ENCODE measurements at regions not wholly inside any gene's neighbourhood (a gene's known extent, or its start where the extent isn't known, plus 50 kb on each side); places are given as distances from the start of the nearest gene placed in this dataset.

DNA sequence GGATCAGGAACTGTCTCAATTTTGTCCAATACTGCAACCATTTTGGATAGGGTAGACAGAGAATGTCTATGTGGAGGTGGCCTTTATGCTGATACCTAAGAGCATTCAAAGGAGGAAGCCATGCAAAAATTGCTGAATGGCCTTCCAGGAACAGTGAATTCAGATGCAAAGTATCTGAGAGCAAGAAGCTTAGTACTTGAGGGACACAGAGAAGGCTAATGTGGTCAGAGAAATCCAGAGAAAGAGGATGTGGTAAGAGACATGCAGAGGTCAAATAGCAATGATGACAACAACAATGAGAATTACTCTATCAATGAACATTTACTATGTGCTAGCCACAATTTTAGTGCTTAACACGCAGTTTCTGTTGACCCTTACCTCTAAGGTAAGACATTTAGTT is 785.6 kb upstream of the KLHL1 start:
- no peak for DNase-seq (ENCODE audit: low spot score)

DNA sequence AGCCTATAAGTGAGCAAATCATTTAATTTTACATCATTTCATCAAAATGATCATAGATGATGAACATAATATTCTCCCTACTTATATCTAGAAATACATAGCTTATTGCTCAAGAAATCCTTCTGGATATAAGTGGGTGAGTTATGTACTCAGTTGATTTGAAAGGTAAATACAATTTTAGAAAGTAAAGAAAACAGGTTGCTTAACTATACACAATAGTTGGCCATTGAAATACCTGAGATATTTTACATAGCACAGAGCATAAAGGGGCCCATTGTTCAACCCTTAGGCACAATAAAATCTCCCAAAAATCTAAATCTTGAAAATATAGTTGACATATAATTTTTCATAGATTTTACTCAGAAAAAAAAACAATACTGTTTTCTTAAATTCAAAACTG is 782.0 kb upstream of the KLHL1 start:
- DNase-seq (ENCODE audit: low spot score) = no peak

DNA sequence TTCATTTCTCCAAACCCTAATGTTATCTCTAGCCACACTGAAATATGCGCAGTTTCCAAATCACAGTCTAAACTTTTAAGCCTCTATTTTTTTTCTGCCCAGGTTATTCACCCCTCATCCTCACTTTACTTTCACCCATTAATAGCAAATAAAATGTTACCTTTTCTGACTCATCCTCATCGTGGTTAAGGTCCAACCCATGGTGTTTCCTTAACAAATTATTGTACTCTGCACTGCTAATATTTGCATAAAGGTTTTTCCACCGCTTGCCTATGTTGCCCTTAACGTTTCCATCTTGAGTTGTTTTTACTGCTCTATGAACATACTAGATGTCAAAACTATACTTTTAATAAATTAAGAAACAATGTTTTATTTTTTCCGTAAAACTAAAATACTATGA is 780.9 kb upstream of the KLHL1 start:
- DNase-seq (ENCODE audit: low spot score) = no peak

DNA sequence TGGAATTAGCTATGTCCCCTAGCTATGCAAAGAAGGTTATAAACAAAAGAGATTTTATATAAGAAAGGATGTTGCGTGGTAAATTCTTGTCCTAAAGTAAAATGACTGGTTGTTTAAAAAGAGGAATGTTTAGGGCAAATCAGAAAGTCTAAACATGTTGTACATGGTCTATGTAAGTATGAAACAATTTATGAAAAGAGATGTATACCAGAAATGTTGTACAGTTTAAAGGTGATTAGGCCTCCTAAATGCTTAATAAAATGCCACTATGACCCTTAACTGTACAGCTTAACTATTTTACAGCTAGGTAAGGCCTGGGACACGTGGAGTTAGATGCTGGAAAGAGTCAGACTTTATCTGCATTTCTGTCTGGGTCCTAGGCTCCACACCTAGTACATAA is 775.9 kb upstream of the KLHL1 start:
- DNase-seq (ENCODE audit: low spot score) = no peak

DNA sequence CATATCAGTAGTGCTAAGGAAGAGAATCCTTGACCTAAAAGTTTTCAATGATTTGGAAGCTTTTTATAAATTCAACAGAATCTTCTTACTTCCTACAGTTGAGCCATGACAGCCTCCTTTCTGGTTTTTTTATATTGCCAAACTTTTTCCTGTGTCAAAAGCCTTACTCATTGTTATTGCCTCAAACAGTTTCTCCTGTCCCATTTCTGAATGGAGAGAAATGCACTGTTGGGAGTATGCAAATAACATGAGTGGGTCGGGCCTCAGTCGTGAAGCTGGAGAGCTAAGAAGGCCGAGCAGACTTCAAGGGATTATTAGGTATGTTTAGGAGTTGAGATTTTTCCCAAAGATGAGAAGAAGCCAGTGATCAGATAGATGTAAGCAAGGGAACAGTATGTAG is 766.4 kb upstream of the KLHL1 start:
- no peak for DNase-seq (ENCODE audit: low spot score)

DNA sequence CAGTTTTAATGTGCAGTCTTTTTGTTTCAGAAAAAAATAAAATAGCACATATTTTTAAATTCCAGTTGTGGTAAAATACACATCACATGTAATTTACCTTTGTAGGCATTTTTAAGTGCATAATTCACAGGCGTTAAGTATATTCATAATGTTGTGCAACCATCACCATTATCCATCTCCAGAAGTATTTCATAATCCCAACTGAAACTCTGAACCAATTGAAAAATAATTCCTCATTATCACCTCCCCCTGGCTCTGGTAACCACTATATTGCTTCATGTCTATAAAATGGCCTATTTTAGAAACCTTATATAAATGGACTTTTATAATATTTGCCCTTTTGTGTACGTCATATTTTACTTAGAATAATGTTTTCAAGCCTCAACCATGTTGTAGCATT is 756.5 kb upstream of the KLHL1 start:
- no peak for DNase-seq (ENCODE audit: low spot score)

DNA sequence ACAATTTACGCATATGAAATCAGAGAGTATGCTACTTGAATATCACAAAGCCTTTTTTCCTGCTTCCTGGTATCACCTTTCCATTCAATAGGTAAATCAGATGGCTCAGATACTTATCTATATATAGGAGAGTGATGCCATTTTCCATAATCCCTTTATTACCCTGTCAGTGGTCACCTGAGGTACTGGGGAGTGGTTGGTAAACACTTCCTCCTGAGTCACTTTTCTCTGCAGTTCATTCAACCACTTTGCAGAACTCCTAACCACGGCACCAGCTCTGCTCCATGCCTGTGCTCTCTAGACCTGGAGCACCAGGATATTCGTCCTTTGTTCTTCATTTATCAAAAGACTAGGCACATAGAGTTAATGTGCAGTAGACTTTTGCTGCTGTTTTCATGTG is 748.5 kb upstream of the KLHL1 start:
- no peak for DNase-seq (ENCODE audit: low spot score)

DNA sequence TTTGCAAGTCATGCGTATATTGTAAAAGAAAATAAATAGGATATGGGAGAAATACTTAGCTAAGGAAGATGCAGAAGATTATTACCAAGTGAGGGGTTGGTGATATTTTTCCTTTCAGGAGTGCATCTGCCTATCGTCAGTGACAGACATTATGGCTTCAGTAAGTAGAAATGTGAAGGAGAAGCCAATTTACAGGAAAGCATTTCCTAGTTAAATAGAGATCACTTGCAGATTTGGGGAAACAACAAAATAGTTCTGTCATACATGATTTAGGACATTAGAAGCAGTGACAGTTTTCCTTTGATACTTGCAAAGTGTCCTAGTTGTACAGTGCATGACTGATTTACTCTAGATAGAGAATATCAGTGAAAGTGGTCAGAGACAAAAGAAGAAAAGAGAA is 747.8 kb upstream of the KLHL1 start:
- DNase-seq (ENCODE audit: low spot score) = no peak

DNA sequence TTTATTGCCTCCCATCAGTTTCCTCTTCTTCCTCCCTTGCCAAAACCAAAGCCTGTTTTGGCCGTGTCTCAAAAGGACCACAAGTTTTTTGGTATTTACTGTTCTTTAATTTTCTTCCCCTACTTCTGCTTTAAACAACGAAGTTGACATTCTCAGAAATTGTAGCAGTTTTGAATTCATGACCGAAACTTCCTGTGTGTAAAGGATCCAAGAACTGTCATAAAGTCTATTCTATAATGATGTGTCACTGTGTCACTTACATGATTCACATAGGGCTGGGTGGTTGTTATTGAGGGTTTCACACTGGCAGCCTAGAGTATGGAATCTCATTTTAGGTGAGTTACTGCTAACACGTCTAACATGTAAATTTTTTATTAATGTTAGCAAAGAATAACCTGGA is 741.0 kb upstream of the KLHL1 start:
- no peak for DNase-seq (ENCODE audit: low spot score)

DNA sequence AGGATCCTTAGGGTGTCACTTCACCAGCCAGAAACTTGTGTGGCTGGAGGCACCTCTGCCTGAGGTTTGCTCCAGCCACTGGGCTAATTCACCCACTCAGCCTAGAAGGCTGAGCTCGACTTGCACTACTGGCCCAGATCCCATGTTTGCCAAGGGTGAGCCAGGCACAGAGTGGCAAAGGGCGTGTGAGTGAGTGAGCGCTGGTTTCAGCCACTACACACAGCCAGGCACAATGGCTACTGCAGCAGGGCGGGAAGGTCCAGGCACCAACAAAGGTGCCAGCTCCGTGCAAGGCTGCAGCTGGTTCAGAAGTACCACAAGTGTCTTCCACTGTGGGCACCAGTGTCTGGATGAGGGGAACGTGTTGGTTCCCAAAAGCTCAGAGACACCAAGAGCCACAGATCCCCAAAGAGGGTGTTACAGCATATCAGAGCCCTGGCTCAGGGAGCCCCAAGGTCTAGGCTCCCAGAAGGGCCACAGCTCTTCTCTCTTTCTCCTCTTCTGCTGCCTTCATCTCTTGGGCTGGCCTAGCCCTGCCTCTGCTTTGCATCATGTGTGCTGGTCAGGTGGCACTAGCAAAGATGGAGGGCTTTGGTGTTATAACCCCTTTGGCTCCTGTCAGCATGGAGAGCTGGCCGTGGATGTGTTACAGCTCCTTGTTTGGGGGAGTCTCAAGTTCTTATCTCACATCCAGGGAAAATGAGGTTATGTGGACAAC is 736.3 kb upstream of the KLHL1 start:
- DNase-seq (ENCODE audit: low spot score) = no peak

DNA sequence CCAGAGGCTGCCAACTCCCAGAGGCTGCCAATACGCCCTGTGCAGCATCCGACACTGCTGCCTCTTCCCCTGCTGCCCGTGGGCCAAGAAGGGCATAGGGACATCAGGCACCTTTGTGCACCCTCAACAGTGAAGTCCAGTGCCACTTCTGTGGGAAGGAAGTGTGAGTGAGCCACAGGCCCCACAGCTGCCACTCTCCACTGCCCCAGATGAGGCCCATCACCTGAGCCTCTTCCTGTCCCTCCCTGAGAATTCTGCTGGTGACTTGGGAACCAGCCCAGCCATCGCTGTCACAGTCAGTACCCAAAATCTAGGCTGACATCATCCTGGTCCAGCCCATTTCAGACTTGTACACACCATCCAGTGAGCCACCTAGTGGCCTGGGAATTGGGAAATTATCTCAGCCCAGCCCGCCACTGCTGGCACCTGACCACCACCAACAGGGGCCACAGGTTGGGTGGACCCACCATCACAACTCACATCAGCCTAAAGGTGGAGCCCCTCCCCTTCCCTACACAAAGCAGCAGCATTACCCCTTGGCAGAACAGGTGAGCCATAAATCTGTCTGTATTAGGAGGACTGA is 733.9 kb upstream of the KLHL1 start:
- no peak for DNase-seq (ENCODE audit: low spot score)

DNA sequence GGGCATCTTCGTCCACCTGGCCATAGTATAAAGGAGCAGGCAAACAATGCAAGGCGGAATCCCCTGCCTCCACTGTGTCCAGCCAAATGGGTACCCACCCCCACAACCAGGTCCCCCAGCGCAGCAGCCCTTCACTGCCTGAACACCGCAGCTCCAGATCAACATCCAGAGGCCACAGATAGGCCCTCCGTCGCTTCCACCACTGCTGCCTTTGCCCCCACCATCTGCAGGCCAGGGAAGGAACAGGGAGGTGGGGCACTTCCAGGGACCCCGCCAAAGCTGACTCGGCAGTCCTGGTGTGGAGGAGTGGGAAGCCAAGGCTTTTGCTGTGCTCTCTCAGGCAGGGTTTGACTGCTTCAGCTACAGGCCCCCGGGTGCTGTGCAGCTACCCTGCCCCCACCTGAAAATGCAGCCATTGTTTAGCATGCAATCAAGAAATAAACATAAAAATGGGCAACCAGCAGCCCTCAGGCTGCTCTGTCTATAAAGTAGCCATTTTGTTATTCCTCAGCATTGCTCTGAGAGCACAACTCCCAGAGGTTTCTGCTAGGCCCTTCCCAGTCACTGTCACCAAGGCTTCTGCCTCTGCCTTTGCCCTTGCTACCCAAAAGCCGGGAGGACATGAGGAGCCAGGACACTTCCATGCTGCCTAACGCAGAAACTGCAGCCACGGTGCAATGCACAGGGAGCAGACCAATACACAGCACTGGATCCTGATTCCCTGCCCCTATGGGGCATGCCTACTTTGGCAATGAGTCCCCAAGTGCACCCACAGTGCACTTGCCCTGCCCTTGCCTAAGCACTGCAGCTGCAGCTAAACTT is 733.2 kb upstream of the KLHL1 start:
- DNase-seq (ENCODE audit: low spot score) = no peak

DNA sequence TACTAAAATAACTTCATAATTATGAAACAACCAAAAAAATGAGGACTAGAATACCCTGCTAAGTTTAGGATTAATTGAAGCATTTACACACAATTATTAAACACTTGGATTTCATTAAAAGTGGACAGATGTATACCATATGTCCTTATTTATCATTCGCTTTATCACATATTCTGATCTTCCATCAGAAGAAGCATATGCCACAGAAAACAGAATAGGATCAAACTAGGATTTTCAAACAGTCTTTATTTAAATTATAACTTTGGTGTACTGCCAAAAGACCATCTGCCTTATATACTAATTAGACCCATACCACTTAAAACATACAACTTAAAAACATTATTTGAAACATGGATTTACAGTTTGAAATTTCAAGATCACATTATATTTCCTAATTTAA is 727.1 kb upstream of the KLHL1 start:
- no peak for DNase-seq (ENCODE audit: low spot score)

DNA sequence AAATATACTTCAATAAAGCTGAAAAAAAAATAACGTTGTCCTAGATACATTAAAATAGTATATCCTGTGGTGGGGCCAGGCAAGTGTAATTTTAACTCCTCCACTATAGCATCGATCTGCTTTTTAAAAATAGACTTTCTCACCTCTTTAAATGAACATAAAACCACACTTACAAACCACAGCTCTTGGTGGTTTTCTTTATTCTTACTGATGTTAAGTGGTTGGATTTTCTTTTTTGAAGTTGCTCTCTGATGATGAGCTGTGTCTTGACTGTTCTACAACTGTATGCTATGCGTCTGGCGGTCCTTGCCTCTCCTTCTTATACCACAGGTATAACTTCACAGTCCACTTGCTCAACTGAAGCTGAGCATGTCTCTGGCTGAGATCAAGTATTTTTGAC is 721.5 kb upstream of the KLHL1 start:
- DNase-seq (ENCODE audit: low spot score) = no peak

DNA sequence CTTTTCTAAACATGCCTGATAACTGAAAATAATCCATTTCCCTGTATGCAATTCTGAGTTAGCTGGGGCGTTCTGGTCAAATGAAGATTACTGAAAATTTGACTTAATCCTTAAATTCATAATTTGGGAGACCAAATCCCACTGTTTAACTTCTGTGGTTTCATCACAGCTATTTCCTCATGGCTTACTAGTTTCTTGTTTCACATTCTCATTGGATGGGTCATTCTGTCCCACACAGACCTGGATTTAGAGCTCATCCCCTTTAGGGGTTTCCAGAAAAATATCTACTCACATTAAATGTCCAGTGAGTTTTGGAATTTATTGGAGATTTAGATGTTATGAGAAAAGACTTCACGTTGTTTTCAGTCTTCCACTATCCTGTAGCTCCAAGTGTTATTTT is 709.3 kb upstream of the KLHL1 start:
- DNase-seq (ENCODE audit: low spot score) = no peak

DNA sequence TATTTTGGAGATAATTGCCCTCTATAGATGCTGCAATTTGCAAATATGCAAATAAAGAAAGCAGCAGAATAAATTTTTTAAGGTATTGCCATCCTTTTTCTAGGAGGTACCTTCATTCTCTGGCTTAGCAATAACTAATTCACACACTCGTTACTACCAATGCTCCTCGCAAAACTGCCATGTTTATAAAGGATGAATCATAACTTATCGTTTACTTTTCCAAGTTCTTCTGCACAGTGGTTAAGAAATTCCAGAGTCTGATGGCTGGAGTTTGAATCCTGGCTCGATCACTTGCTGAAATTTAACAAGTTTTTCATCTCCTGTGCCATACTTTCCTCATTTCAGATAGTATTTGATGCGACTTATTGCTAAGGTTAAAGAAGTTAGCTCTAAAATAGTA is 708.6 kb upstream of the KLHL1 start:
- no peak for DNase-seq (ENCODE audit: low spot score)

DNA sequence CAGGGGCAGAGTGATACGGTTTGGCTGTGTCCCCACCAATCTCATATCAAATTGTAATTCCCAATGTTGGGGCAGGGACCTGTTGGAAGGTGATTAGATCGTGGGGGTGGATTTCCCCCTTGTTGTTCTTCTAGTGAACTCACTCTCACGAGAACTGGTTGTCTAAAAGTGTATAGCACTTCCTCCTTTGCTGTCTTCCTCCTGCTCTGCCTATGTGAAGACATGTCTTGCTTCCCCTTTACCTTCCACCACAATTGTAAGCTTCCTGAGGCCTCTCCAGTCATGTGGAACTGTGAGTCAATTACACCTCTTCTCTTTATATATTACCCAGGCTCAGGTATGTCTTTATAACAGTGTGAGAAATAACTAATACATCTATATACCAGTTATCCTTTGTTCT is 706.4 kb upstream of the KLHL1 start:
- no peak for DNase-seq (ENCODE audit: low spot score)

DNA sequence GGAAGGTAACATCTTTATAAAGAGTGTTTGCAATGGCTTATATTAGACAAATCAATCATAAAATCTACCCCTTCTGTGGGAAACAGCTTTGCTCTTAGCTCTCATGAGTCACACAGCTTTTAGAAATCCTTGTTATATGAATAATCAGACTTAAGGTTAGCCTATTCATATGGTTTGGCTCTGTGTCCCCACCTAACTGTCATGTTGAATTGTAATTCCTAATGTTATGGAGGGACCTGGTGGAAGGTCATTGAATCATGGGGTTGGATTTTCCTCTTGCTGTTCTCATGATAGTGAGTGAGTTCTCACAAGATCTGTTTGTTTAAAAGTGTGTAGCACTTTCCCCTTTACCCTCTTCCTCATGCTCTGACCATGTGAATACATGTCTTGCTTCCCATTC is 704.2 kb upstream of the KLHL1 start:
- no peak for DNase-seq (ENCODE audit: low spot score)

DNA sequence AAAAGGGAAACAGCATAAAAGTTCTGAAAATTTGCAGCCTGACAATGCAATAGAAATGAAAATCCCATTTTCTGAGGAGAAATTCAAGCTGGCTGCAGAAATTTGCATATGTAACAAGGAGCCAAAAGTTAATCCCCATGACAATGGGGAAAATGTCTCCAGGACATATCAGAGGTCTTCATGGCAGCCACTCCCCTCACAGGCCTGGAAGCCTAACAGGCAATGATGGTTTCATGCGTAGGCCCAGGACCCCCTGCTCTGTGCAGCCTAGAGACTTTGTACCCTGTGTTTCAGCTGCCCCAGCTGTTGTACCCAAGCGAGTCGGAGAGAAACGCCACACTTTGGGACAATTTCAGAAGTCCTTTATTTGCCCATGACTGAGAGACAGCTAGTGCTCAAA is 701.3 kb upstream of the KLHL1 start:
- DNase-seq (ENCODE audit: low spot score) = no peak

DNA sequence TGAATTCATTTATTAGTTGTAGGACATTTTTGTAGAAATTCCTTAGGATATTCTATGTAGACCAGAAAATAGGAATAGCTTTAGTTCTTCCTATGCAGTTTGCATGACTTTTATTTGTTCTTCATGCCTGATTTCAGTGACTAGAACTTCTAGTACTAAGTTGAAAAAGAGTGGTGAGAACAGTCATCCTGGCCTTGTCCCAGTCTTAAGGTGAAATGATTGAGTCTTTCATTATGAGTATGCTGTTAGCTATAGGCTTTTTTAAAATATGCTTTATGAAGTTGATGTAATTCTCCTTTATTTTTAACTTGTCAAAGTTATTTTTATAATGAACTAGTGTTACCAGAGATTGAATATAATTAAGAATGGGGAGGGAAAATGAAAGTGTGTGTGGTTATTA is 690.1 kb upstream of the KLHL1 start:
- no peak for DNase-seq (ENCODE audit: low spot score)

DNA sequence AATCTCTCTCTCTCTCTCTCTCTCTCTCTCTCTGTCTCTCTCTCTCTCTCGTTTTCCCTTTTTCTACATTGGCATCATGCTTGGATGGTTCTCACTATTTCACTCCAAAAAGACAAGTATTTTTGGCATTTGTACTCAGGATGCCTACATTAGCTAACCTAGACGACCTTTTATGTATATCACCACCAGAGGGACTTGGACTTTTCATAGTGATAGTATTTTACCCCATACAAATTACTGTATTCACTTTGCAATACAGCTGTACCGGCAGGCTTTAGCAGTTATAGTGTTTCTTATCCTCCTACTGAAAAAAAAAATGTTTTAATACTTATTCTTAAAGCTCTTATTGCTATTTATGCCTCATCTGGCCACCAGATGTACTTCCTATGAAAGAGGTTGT is 687.2 kb upstream of the KLHL1 start:
- no peak for DNase-seq (ENCODE audit: low spot score)

DNA sequence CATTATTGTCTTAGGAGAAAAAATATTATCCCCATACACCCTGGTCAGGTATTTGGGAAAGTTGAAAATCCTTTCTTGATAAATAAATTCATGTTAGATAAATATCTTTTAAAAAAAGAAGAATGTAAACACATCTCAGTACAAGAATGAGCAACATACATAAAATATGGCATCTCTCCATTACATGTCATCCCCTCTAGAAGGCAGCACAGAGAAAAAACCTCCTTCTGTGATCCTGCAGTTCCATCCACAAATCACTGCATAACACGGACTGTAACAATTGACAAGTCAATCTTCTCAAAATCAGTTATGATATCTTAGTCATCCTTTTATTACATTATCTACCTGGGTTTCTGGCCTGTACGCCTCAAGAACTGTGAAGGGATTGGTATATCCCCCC is 683.9 kb upstream of the KLHL1 start:
- DNase-seq (ENCODE audit: low spot score) = no peak

DNA sequence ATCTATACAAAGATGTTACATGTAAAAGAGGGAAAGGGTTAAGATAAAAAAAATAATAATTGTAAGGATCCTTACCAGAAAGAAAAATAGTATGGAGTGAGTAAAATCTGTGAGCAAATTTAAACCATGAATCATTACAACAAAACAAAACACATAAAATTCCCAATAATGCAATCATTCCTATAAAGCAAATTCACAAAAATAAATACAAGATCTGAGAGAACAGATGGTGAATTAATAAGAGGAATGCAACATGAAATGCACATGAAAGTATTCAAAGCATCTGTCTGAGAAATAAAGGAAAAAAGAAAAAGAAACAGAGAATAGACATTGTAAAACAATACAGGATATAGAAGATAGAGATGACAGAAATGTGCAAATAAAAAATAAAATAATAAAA is 681.5 kb upstream of the KLHL1 start:
- DNase-seq (ENCODE audit: low spot score) = no peak

DNA sequence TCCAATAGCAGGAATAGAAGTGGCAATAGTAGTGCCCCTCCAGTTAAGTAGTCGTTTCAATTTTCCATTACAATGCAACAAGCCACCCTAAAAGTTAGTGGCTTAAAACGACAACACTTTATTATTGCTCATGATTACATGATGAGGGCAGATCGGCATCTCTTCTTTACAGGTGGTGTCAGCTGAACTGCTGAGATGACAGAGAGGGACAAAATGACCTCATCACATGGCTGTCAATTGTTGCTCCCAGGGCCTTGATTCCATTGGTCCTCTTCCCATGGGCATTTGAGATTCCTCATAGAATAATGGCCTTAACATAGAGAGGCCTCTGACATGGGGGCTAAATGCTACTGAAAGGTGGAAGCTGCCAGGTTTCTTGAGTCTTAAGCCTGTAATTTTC is 679.8 kb upstream of the KLHL1 start:
- DNase-seq (ENCODE audit: low spot score) = no peak
